ENCODE measurements at regions not wholly inside any gene's neighbourhood (a gene's known extent, or its start where the extent isn't known, plus 50 kb on each side); places are given as distances from the start of the nearest gene placed in this dataset.

GRCh38 chr20:48196001-48196400, 410.7 kb upstream of the SULF2 start:
- SMC1A ChIA-PET (ENCODE audit: uncharacterized antibody, unreplicated experiment): no interaction called here
- Histone ChIP-seq H3K36me3 (ENCODE audit: control insufficient read depth in 2 of 2, insufficient read depth in 2 of 2, low read length in 1 of 2) (no peaks in the 10 kb centered on the region), H3K9me3 (replicated peaks; ENCODE audit: control insufficient read depth, insufficient read depth, low read length) (no peaks in the 10 kb centered on the region), H3K79me2 (ENCODE audit: control insufficient read depth, insufficient read depth, low read length) (no peaks in the 10 kb centered on the region), H3K4me2 (ENCODE audit: control insufficient read depth, insufficient read depth) (no peak overlapping the region), H3K4me1 (ENCODE audit: control insufficient read depth, insufficient read depth, low read length) (no peaks in the 10 kb centered on the region), H4K20me1 (ENCODE audit: control insufficient read depth, insufficient read depth) (no peaks in the 10 kb centered on the region), H2AFZ (ENCODE audit: control insufficient read depth, low read depth, low read length) (no peak overlapping the region), H3K27ac (ENCODE audit: control insufficient read depth, insufficient read depth) (no peak overlapping the region), H3K4me3 (no peak overlapping the region), H3K9ac (ENCODE audit: control insufficient read depth, insufficient read depth, low read length) (no peak overlapping the region), H3K27me3 (replicated peaks in 1 of 2; ENCODE audit: control insufficient read depth in 2 of 2, insufficient read depth in 2 of 2, low read length in 1 of 2) (no peaks in the 10 kb centered on the region; a peak in 2 of 4 replicates)
- TF ChIP-seq PML (IDR thresholded peaks at IDR 0.05; ENCODE audit: low read length) (no peak), ZNF217 (IDR thresholded peaks at IDR 0.05) (no peak), ASH2L (IDR thresholded peaks at IDR 0.05; ENCODE audit: borderline replicate concordance, low read depth) (no peak), RAD51 (IDR thresholded peaks at IDR 0.05) (no peak), YBX1 (IDR thresholded peaks at IDR 0.05) (no peak), PKNOX1 (IDR thresholded peaks at IDR 0.05) (no peak), ATF7 (IDR thresholded peaks at IDR 0.05; ENCODE audit: low read depth) (no peak), NR2C2 (IDR thresholded peaks at IDR 0.05; ENCODE audit: borderline replicate concordance, control insufficient read depth, insufficient read length, low read depth) (no peak), CBX5 (IDR thresholded peaks at IDR 0.05; ENCODE audit: low read depth) (no peak), HDAC6 (IDR thresholded peaks at IDR 0.05; ENCODE audit: unreplicated experiment) (no peak), FOXM1 (IDR thresholded peaks at IDR 0.05; ENCODE audit: low read depth, low read length) (no peak), BCL11A (IDR thresholded peaks at IDR 0.05; ENCODE audit: low read depth, low read length) (no peak), BRCA1 (IDR thresholded peaks at IDR 0.05; ENCODE audit: low read depth, low read length) (no peak), HSF1 (IDR thresholded peaks at IDR 0.05; ENCODE audit: low read depth, low read length) (no peak), ZBTB40 (IDR thresholded peaks at IDR 0.05; ENCODE audit: borderline replicate concordance) (no peak), RCOR1 (conservative IDR thresholded peaks at IDR 0.05; ENCODE audit: low read depth, low read length) (no peak), EZH2 (IDR thresholded peaks at IDR 0.05; ENCODE audit: borderline replicate concordance, control insufficient read depth, low read depth, low read length) (no peak), ZZZ3 (IDR thresholded peaks at IDR 0.05; ENCODE audit: control insufficient read depth, insufficient read length, low read depth) (no peak), CREB1 (IDR thresholded peaks at IDR 0.05; ENCODE audit: low read depth) (no peak)
- DNase-seq (ENCODE audit: low read depth, low spot score): no peak
- intact Hi-C loops (cut with micrococcal nuclease; ENCODE audit: unreplicated experiment) (no loop called here), in situ Hi-C loops (cut with MboI) (no loop called here)
- RAD21 ChIA-PET (ENCODE audit: unreplicated experiment): no interaction called here
- no TSS peak for BruUV-seq (replicated peaks)
- FAIRE-seq: no peak
- CTCF ChIA-PET: no interaction called here
- ATAC-seq: no peak
- POLR2A ChIA-PET: no interaction called here
- 52% methylated on average over 5 of the region's 5 CpGs for WGBS (ENCODE audit: insufficient coverage, insufficient replicate concordance, low lambda C conversion rate, missing lambda C conversion rate)
